PC-9 (cell line): ENCODE measurements at regions not wholly inside any gene's neighbourhood (a gene's known extent, or its start where the extent isn't known, plus 50 kb on each side); places are given as distances from the start of the nearest gene placed in this dataset.

Experiments
- BruUV-seq: library from RNA; stranded (reverse); fragments of 400-500 nt; replicated peaks from 2 replicates; lab custom pipeline; 2021; lab: Mats Ljungman, UMichigan
- CTCF ChIA-PET: fragments of 300-600 bp; sonication (Branson Sonifier 250); formaldehyde crosslinking; loops from one replicate; lab custom pipeline; 2022; ENCODE audit warnings: antibody characterized with exemption; lab: Charles Lee
- POLR2A ChIA-PET: fragments of 300-600 bp; sonication (Branson Sonifier 250); formaldehyde crosslinking; loops from one replicate; lab custom pipeline; 2022; ENCODE audit warnings: antibody characterized with exemption; ENCODE audit not compliant: unreplicated experiment; lab: Charles Lee
- DNase-seq, 2 experiments: peaks; one replicate each; pipeline versions ENCODE4 v3.0.0 to v3.0.0-alpha.2; 2015 to 2022; ENCODE audit warnings: mixed read lengths in 1 of 2
- H2AFZ ChIP-seq: fragments of 200-600 bp; sonication (generic); 2 replicates; pipeline ENCODE4 v1.8.1; 2017; ENCODE audit warnings: antibody characterized with exemption
- H3F3A ChIP-seq: fragments of 200-600 bp; sonication (generic); 2 replicates; pipeline ENCODE4 v1.8.1; 2017; ENCODE audit warnings: antibody characterized with exemption, mild to moderate bottlenecking, low read depth; ENCODE audit not compliant: insufficient read depth
- H3K27ac ChIP-seq: fragments of 200-600 bp; sonication (generic); 2 replicates; pipeline ENCODE4 v1.6.1; 2016; ENCODE audit warnings: mixed run types
- H3K27me3 ChIP-seq: fragments of 200-600 bp; sonication (generic); 2 replicates; pipeline ENCODE4 v1.6.1; 2016; ENCODE audit warnings: low read depth, mixed run types; ENCODE audit not compliant: insufficient read depth
- H3K36me3 ChIP-seq: fragments of 200-600 bp; sonication (generic); 2 replicates; pipeline ENCODE4 v1.6.1; 2016; ENCODE audit warnings: low read depth, mixed run types
- H3K4me1 ChIP-seq: fragments of 200-600 bp; sonication (generic); replicated peaks from 2 replicates; pipeline ENCODE4 v1.6.1; 2016; ENCODE audit warnings: mixed run types; ENCODE audit not compliant: insufficient read depth
- H3K4me2 ChIP-seq: fragments of 200-600 bp; sonication (generic); 2 replicates; pipeline ENCODE4 v1.6.1; 2017; ENCODE audit warnings: mixed run types
- H3K4me3 ChIP-seq: fragments of 200-600 bp; sonication (generic); 2 replicates; pipeline ENCODE4 v1.6.1; 2016; ENCODE audit warnings: mixed run types
- H3K79me2 ChIP-seq: fragments of 200-600 bp; sonication (generic); 2 replicates; pipeline ENCODE4 v1.6.1; 2017; ENCODE audit warnings: low read depth, mixed run types
- H3K9me2 ChIP-seq: fragments of 200-600 bp; sonication (generic); 2 replicates; pipeline ENCODE4 v1.8.1; 2017; ENCODE audit warnings: mild to moderate bottlenecking; ENCODE audit not compliant: insufficient read depth
- H3K9me3 ChIP-seq: fragments of 200-600 bp; sonication (generic); 2 replicates; pipeline ENCODE4 v1.8.1; 2016; ENCODE audit warnings: low read depth; ENCODE audit not compliant: insufficient read depth
- H4K20me1 ChIP-seq: fragments of 200-600 bp; sonication (generic); 2 replicates; pipeline ENCODE4 v1.8.1; 2017; ENCODE audit not compliant: insufficient read depth
- EZH2 ChIP-seq: fragments of 200-600 bp; sonication (generic); IDR thresholded peaks from 2 replicates; pipeline ENCODE4 v1.8.0; 2017; ENCODE audit warnings: antibody characterized with exemption, low read depth
- intact Hi-C: fragments of 100-400 bp; cut with micrococcal nuclease; formaldehyde crosslinking; loops from one replicate; pipeline ENCODE4 v1.10.0; 2022; ENCODE audit not compliant: unreplicated experiment
- TF ChIP-seq, protein P1 (sequence below): fragments of 200-600 bp; sonication (generic); conservative IDR thresholded peaks from 2 replicates; pipeline ENCODE4 v1.6.1; 2017; ENCODE audit warnings: mixed run types, antibody characterized with exemption, mild to moderate bottlenecking, moderate library complexity

DNA sequence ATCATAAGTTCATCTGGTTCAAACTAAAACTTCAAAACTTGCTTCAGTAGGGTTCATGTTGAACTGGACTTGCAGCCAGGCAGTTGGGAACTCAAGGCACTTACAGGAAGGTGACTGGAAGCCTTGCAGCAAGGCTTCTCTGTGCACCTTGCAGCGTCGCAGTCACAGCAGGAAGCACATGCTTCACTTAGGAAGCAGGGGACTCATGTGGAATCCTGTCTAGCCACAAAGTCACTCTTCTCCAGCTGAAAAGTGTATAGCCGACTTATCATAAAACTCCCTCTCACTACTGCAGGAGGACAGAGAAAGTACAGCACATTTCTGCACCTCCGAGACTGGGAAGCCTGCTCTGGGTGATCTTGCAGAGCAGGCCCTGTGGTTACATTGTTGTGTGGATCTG, 114.0 kb upstream of the PRB2 start:
- no peak overlapping the region for H2AFZ ChIP-seq
- DNase-seq = no peak
- peak overlapping the region; percentile 59 for H3K27ac ChIP-seq
- ChIA-PET CTCF (no interaction called here), POLR2A (no interaction called here)
- no peaks in the 10 kb centered on the region for H4K20me1 ChIP-seq
- no peak overlapping the region for H3K4me3 ChIP-seq
- H3K9me3 ChIP-seq = no peaks in the 10 kb centered on the region; the same call in 1 of the 2 replicates
- no peaks in the 10 kb centered on the region for H3K27me3 ChIP-seq
- peak overlapping the region; percentile 60 for H3K4me2 ChIP-seq
- no peaks in the 10 kb centered on the region for H3K36me3 ChIP-seq
- BruUV-seq = no TSS peak
- no peak for TF ChIP-seq EZH2
- TF ChIP-seq, protein P1, sequence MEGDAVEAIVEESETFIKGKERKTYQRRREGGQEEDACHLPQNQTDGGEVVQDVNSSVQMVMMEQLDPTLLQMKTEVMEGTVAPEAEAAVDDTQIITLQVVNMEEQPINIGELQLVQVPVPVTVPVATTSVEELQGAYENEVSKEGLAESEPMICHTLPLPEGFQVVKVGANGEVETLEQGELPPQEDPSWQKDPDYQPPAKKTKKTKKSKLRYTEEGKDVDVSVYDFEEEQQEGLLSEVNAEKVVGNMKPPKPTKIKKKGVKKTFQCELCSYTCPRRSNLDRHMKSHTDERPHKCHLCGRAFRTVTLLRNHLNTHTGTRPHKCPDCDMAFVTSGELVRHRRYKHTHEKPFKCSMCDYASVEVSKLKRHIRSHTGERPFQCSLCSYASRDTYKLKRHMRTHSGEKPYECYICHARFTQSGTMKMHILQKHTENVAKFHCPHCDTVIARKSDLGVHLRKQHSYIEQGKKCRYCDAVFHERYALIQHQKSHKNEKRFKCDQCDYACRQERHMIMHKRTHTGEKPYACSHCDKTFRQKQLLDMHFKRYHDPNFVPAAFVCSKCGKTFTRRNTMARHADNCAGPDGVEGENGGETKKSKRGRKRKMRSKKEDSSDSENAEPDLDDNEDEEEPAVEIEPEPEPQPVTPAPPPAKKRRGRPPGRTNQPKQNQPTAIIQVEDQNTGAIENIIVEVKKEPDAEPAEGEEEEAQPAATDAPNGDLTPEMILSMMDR = no peak
- intact Hi-C loops = loop anchor here (2.0 to 10.0 kb wide), 2 partner anchors 523 to 825 kb away; no protein-coding TSS in a partner anchor
- peaks cover 11% of the 10 kb centered on the region; the same call in 1 of the 2 replicates for H3F3A ChIP-seq
- H3K79me2 ChIP-seq = no peaks in the 10 kb centered on the region
- H3K9me2 ChIP-seq = no peaks in the 10 kb centered on the region
- peaks cover 42% of the 10 kb centered on the region for H3K4me1 ChIP-seq

DNA sequence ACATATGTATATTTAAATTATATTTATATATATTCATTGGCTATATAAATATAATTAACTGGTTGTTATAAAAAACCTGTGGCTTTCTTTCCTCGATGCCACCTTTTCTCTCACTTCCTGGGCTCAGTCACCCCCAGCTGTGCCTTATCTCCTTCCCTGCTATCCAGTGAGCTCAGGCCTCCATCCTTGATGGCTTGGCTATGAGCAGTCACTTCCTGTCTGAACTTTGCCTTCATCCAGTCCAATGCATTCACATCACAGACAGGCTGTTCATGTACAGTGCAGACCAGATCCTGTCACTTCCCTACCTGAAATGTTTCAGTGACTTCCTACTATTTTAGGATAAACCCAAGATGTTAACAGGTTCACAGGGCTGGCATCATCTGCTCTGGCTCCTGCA, 115.3 kb upstream of the PRB2 start:
- no peaks in the 10 kb centered on the region for H3K9me2 ChIP-seq
- no peak overlapping the region for H3K27ac ChIP-seq
- H4K20me1 ChIP-seq = no peaks in the 10 kb centered on the region
- ChIA-PET CTCF (no interaction called here), POLR2A (no interaction called here)
- peaks cover 42% of the 10 kb centered on the region for H3K4me1 ChIP-seq
- no TSS peak for BruUV-seq
- peaks cover 11% of the 10 kb centered on the region; the same call in 1 of the 2 replicates for H3F3A ChIP-seq
- H3K79me2 ChIP-seq = no peaks in the 10 kb centered on the region
- H3K9me3 ChIP-seq = no peaks in the 10 kb centered on the region; the same call in 1 of the 2 replicates
- intact Hi-C loops = no loop called here
- no peak overlapping the region for H3K4me3 ChIP-seq
- TF ChIP-seq EZH2 = no peak
- TF ChIP-seq, protein P1 = no peak
- peak in 1 of 2 experiments; percentile 59 for DNase-seq
- H3K36me3 ChIP-seq = no peaks in the 10 kb centered on the region
- H3K27me3 ChIP-seq = no peaks in the 10 kb centered on the region
- no peak overlapping the region for H3K4me2 ChIP-seq
- H2AFZ ChIP-seq = no peak overlapping the region

DNA sequence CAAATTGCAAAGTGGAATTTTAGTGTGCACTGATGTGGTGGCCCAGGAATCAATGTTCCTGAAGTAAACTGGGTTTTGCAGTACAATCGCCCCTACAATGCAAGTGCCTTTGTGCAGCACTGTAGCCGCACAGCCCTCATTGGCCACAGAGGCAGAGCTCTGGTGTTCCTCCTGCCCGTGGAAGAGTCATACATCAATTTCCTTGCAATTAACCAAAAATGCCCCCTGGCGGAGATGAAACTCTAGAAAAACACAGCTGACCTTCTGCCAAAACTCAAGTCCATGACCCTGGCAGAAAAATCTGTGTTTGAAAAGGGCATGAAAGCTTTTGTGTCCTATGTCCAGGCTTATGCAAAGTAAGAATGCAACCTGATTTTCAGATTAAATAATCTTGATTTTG, 117.9 kb upstream of the PRB2 start:
- H3K4me2 ChIP-seq = no peak overlapping the region
- CTCF ChIA-PET = no interaction called here
- H3K4me3 ChIP-seq = no peak overlapping the region
- H3F3A ChIP-seq = peaks cover 11% of the 10 kb centered on the region; the same call in 1 of the 2 replicates
- no peak for DNase-seq
- 0 out of 2 replicates have a peak, but pooled peaks cover 6% of the 10 kb centered on the region for H3K9me2 ChIP-seq
- POLR2A ChIA-PET = no interaction called here
- H3K36me3 ChIP-seq = no peaks in the 10 kb centered on the region
- TF ChIP-seq EZH2 = no peak
- TF ChIP-seq, protein P1 = no peak
- no peaks in the 10 kb centered on the region for H4K20me1 ChIP-seq
- BruUV-seq = no TSS peak
- no peaks in the 10 kb centered on the region for H3K27me3 ChIP-seq
- H2AFZ ChIP-seq = no peak overlapping the region
- intact Hi-C loops = no loop called here
- no peak overlapping the region for H3K27ac ChIP-seq
- no peaks in the 10 kb centered on the region for H3K79me2 ChIP-seq
- no peaks in the 10 kb centered on the region; the same call in 1 of the 2 replicates for H3K9me3 ChIP-seq
- peaks cover 38% of the 10 kb centered on the region for H3K4me1 ChIP-seq
